ENCODE measurements at regions not wholly inside any gene's neighbourhood (a gene's known extent, or its start where the extent isn't known, plus 50 kb on each side); places are given as distances from the start of the nearest gene placed in this dataset.

- no peak; the same call in 1 of the 2 replicates for TF ChIP-seq POLR2A (IDR thresholded peaks at IDR 0.05; ENCODE audit: low read depth, low read length)
- no peak for TF ChIP-seq POLR2AphosphoS5 (IDR thresholded peaks at IDR 0.05; ENCODE audit: low read depth, low read length)
- TF ChIP-seq PAX5 (IDR thresholded peaks at IDR 0.05; ENCODE audit: insufficient read depth, low read length, severe bottlenecking): no peak
- TF ChIP-seq TAF1 (IDR thresholded peaks at IDR 0.05; ENCODE audit: low read depth, low read length): no peak
- no peak for TF ChIP-seq POU2F2 (IDR thresholded peaks at IDR 0.05; ENCODE audit: low read depth, low read length)
Observed at GRCh38 chr10:110413903-110414547, 83.7 kb upstream of the DUSP5 start.

All from GM12891 (cell line).